ENCODE measurements at regions not wholly inside any gene's neighbourhood (a gene's known extent, or its start where the extent isn't known, plus 50 kb on each side); places are given as distances from the start of the nearest gene placed in this dataset.

DNA sequence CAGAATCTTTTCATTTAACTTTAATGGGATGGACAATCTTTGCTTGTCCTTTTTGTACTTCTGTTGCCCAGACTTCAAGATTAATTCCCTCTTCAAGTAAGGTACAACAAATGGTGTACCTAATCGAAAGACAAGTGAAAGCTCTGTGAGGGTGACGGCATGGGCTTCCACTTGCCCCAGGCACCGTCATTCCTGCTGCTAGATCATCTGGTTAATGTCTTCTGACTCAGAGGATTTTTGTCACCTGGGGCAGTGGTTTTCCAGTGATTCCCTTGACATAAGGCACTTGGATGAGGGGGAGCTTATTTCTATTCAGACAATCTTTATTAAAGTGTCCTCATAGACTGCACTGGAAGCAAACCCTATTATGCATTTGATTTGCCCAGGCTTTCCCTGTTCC lies 977.0 kb upstream of the AMELY start:
- Histone ChIP-seq H2AFZ (ENCODE audit: low read length) (no peak overlapping the region), H3K79me2 (ENCODE audit: insufficient read depth, low read depth, low read length) (no peaks in the 10 kb centered on the region), H3K4me1 (ENCODE audit: insufficient read depth, low read length, poor library complexity, severe bottlenecking) (no peaks in the 10 kb centered on the region), H3K4me2 (ENCODE audit: low read length) (no peak overlapping the region), H4K20me1 (ENCODE audit: insufficient read depth, low read length) (no peaks in the 10 kb centered on the region), H3K4me3 (ENCODE audit: low read depth, low read length, poor library complexity, severe bottlenecking) (no peak overlapping the region), H3K9me3 (ENCODE audit: low read length) (no peaks in the 10 kb centered on the region), H3K9me2 (ENCODE audit: insufficient read depth, low read length) (no peaks in the 10 kb centered on the region), H3K36me3 (ENCODE audit: insufficient read depth, low read length) (no peaks in the 10 kb centered on the region), H3K27ac (ENCODE audit: low read depth, low read length, poor library complexity, severe bottlenecking) (no peak overlapping the region)
- POLR2A ChIA-PET, result no interaction called here
- CTCF ChIA-PET (ENCODE audit: unreplicated experiment), result no interaction called here
- DNase-seq (ENCODE audit: low spot score), result no peak
- intact Hi-C loops (cut with micrococcal nuclease; ENCODE audit: unreplicated experiment), result no loop called here
- TF ChIP-seq EZH2phosphoT487 (IDR thresholded peaks at IDR 0.05; ENCODE audit: borderline replicate concordance, low read depth, low read length) (no peak), CTCF (conservative IDR thresholded peaks at IDR 0.05; ENCODE audit: low read length) (no peak)
- no TSS peak for BruUV-seq (replicated peaks)

- no peaks in the 10 kb centered on the region for H3K4me1 ChIP-seq (ENCODE audit: insufficient read depth, low read length, poor library complexity, severe bottlenecking)
- no peaks in the 10 kb centered on the region for H3K9me3 ChIP-seq (ENCODE audit: low read length)
- H3K27ac ChIP-seq (ENCODE audit: low read depth, low read length, poor library complexity, severe bottlenecking), result no peak overlapping the region
- no peaks in the 10 kb centered on the region for H3K36me3 ChIP-seq (ENCODE audit: insufficient read depth, low read length)
- CTCF ChIA-PET (ENCODE audit: unreplicated experiment), result no interaction called here
- no peak overlapping the region for H2AFZ ChIP-seq (ENCODE audit: low read length)
- H4K20me1 ChIP-seq (ENCODE audit: insufficient read depth, low read length), result no peaks in the 10 kb centered on the region
- no peak for DNase-seq (ENCODE audit: low spot score)
- no TSS peak for BruUV-seq (replicated peaks)
- H3K79me2 ChIP-seq (ENCODE audit: insufficient read depth, low read depth, low read length), result no peaks in the 10 kb centered on the region
- intact Hi-C loops (cut with micrococcal nuclease; ENCODE audit: unreplicated experiment), result no loop called here
- no peak overlapping the region for H3K4me3 ChIP-seq (ENCODE audit: low read depth, low read length, poor library complexity, severe bottlenecking)
- POLR2A ChIA-PET, result interaction anchor here (0.6 kb wide), 1 partner anchor 191 kb away, joined by 4 read pairs; no protein-coding TSS in a partner anchor
- no peak for TF ChIP-seq CTCF (conservative IDR thresholded peaks at IDR 0.05; ENCODE audit: low read length)
- H3K4me2 ChIP-seq (ENCODE audit: low read length), result no peak overlapping the region
- no peaks in the 10 kb centered on the region for H3K9me2 ChIP-seq (ENCODE audit: insufficient read depth, low read length)
These were observed 970.1 kb upstream of the AMELY start for GRCh38 chrY:7881696-7882095.

DNA sequence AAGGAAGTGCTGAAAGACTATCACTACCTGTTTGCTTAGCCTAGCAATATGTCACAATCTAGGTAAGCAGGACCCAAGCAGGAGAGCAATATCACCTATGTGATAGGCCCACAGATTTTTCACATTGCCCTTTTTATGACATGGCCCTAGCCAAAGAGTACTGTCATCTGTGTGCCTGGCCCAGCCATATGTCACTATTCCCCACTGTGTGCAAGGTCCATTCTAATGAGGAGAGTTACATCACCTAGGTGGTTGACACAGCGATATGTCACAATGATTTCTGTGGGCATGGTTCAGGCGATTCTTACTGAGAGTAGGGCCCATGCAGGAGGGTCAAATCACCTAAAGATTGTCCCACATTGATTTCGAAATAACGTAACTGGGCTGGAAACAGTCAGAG lies 967.7 kb upstream of the AMELY start:
- Histone ChIP-seq H3K4me1 (ENCODE audit: insufficient read depth, low read length, poor library complexity, severe bottlenecking) (no peaks in the 10 kb centered on the region), H3K79me2 (ENCODE audit: insufficient read depth, low read depth, low read length) (no peaks in the 10 kb centered on the region), H3K36me3 (ENCODE audit: insufficient read depth, low read length) (no peaks in the 10 kb centered on the region), H3K9me3 (ENCODE audit: low read length) (no peaks in the 10 kb centered on the region), H3K4me2 (ENCODE audit: low read length) (no peak overlapping the region), H4K20me1 (ENCODE audit: insufficient read depth, low read length) (no peaks in the 10 kb centered on the region), H2AFZ (ENCODE audit: low read length) (no peak overlapping the region), H3K4me3 (ENCODE audit: low read depth, low read length, poor library complexity, severe bottlenecking) (no peak overlapping the region), H3K27ac (ENCODE audit: low read depth, low read length, poor library complexity, severe bottlenecking) (no peak overlapping the region), H3K9me2 (ENCODE audit: insufficient read depth, low read length) (no peaks in the 10 kb centered on the region)
- intact Hi-C loops (cut with micrococcal nuclease; ENCODE audit: unreplicated experiment), result no loop called here
- POLR2A ChIA-PET, result no interaction called here
- no peak for DNase-seq (ENCODE audit: low spot score)
- CTCF ChIA-PET (ENCODE audit: unreplicated experiment), result no interaction called here
- no TSS peak for BruUV-seq (replicated peaks)
- TF ChIP-seq CTCF (conservative IDR thresholded peaks at IDR 0.05; ENCODE audit: low read length), result no peak
- TF ChIP-seq EZH2phosphoT487 (IDR thresholded peaks at IDR 0.05; ENCODE audit: borderline replicate concordance, low read depth, low read length), result no peak

Measured in OCI-LY7 (cell line).